ENCODE measurements at regions not wholly inside any gene's neighbourhood (a gene's known extent, or its start where the extent isn't known, plus 50 kb on each side); places are given as distances from the start of the nearest gene placed in this dataset.

DNA sequence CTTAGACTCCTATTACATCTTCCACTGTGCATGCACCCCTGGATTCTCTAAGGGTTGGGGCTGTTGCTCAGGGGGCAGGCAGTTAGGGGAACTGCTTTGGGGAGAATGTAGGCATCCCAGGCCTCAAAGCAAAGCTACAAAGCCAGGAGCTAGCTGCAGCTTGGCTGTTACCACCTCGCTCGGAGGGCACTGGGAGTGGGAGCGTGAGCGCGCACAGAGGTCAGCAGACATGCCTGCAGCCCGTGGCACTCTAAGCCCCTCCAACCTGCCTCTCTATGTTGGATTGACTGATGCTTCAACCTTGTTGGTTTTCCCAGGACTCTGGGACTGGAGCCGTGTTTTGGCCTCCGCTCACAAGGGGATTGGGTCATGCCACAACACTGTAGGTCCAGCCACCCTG, 69.8 kb downstream of the CPN2 start:
- TF ChIP-seq, protein P1, sequence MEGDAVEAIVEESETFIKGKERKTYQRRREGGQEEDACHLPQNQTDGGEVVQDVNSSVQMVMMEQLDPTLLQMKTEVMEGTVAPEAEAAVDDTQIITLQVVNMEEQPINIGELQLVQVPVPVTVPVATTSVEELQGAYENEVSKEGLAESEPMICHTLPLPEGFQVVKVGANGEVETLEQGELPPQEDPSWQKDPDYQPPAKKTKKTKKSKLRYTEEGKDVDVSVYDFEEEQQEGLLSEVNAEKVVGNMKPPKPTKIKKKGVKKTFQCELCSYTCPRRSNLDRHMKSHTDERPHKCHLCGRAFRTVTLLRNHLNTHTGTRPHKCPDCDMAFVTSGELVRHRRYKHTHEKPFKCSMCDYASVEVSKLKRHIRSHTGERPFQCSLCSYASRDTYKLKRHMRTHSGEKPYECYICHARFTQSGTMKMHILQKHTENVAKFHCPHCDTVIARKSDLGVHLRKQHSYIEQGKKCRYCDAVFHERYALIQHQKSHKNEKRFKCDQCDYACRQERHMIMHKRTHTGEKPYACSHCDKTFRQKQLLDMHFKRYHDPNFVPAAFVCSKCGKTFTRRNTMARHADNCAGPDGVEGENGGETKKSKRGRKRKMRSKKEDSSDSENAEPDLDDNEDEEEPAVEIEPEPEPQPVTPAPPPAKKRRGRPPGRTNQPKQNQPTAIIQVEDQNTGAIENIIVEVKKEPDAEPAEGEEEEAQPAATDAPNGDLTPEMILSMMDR (IDR thresholded peaks at IDR 0.05) = no peak
- no peak for TF ChIP-seq POLR2A (IDR thresholded peaks at IDR 0.05)

All from body of pancreas (tissue), 4 donors.